HepG2 (cell line): ENCODE measurements at regions not wholly inside any gene's neighbourhood (a gene's known extent, or its start where the extent isn't known, plus 50 kb on each side); places are given as distances from the start of the nearest gene placed in this dataset.

Source experiments
- ATAC-seq: fragments of 200-7000 bp; cut with Tn5 transposase; 3 replicates; pipeline ENCODE4 v1.9.1; 2020; ENCODE audit warnings: mild to moderate bottlenecking, moderate library complexity
- BruUV-seq: library from RNA; stranded (reverse); fragments of 400-500 nt; replicated peaks from 2 replicates; lab custom pipeline; 2021; lab: Mats Ljungman, UMichigan
- CTCF ChIA-PET: fragments of 300-600 bp; formaldehyde crosslinking; extraction: SDS; loops from one replicate; lab custom pipeline; 2021; ENCODE audit warnings: low total read pairs, inconsistent platforms, low intra/inter-chr PET ratio; lab: Yijun Ruan, JAX
- POLR2A ChIA-PET: fragments of 350-600 bp; sonication (Branson Sonifier 250); formaldehyde crosslinking; loops from one replicate; lab custom pipeline; 2020; ENCODE audit warnings: antibody characterized with exemption, inconsistent platforms; lab: Yijun Ruan, JAX
- DNase-seq: peaks from one replicate; pipeline ENCODE4 v3.0.0-alpha.2; 2015; ENCODE audit warnings: low spot score
- FAIRE-seq: peaks from 3 replicates; lab custom pipeline; 2011; peaks lifted over from hg19 to GRCh38; lab: Jason Lieb, UNC
- H2AFZ ChIP-seq: one replicate; pipeline ENCODE4 v1.6.1; 2011; ENCODE audit warnings: low read length, inconsistent platforms
- H3K27ac ChIP-seq: fragments of 300-600 bp; 3 replicates; pipeline ENCODE4 v1.8.0; 2011; ENCODE audit warnings: mixed run types, mild to moderate bottlenecking, mixed read lengths, low read length, inconsistent platforms; ENCODE audit not compliant: insufficient read depth; ENCODE audit errors: extremely low read length
- H3K27me3 ChIP-seq, 2 experiments: fragments of 200-600 bp in 1 of 2; 2 replicates in 1 of 2; 3 replicates in 1 of 2; pipeline versions ENCODE4 v1.6.0 to v1.8.0; 2011; ENCODE audit warnings: low read length in 2 of 2, mild to moderate bottlenecking in 2 of 2, moderate library complexity in 2 of 2, inconsistent platforms in 1 of 2; ENCODE audit not compliant: insufficient read depth in 2 of 2, control insufficient read depth in 1 of 2
- H3K36me3 ChIP-seq, 2 experiments: fragments of 200-600 bp in 1 of 2; replicated peaks in 1 of 2; 2 replicates in 1 of 2; 3 replicates in 1 of 2; pipeline versions ENCODE4 v1.5.1 to v1.8.0; 2011; ENCODE audit warnings: low read length in 2 of 2, inconsistent platforms in 1 of 2; ENCODE audit not compliant: insufficient read depth in 2 of 2, control insufficient read depth in 1 of 2
- H3K4me1 ChIP-seq: 2 replicates; pipeline ENCODE4 v1.5.1; 2012; ENCODE audit warnings: low read length, inconsistent platforms; ENCODE audit not compliant: insufficient read depth
- H3K4me2 ChIP-seq: 2 replicates; pipeline ENCODE4 v1.6.0; 2011; ENCODE audit warnings: low read depth, low read length, inconsistent platforms
- H3K4me3 ChIP-seq, 3 experiments: fragments of 200-600 bp in 1 of 3; sonication (generic), shearing (Covaris generic) in 1 of 3; replicated peaks in 1 of 3; 2 replicates each; pipeline ENCODE4 v1.5.1; 2011 to 2016; ENCODE audit warnings: low read length in 3 of 3, inconsistent platforms in 2 of 3, low read depth in 2 of 3, mild to moderate bottlenecking in 2 of 3, control low read depth in 1 of 3, mixed read lengths in 1 of 3; ENCODE audit not compliant: insufficient read depth in 1 of 3
- H3K79me2 ChIP-seq: one replicate; pipeline ENCODE4 v1.6.1; 2011; ENCODE audit warnings: low read length, inconsistent platforms; ENCODE audit not compliant: insufficient read depth
- H3K9ac ChIP-seq: 2 replicates; pipeline ENCODE4 v1.6.0; 2011; ENCODE audit warnings: mild to moderate bottlenecking, low read depth, low read length, inconsistent platforms; ENCODE audit not compliant: insufficient read depth
- H3K9me3 ChIP-seq: 2 replicates; pipeline ENCODE4 v1.5.1; 2012; ENCODE audit warnings: mild to moderate bottlenecking, low read length
- H4K20me1 ChIP-seq: 2 replicates; pipeline ENCODE4 v1.6.0; 2011; ENCODE audit warnings: inconsistent platforms, mild to moderate bottlenecking, low read length, moderate library complexity; ENCODE audit not compliant: insufficient read depth
- ISL2 ChIP-seq: sonication (generic); formaldehyde crosslinking; IDR thresholded peaks from 2 replicates; pipeline ENCODE4 v1.5.0; 2020; ENCODE audit warnings: missing genetic modification reagents
- MIXL1 ChIP-seq: IDR thresholded peaks from 2 replicates; pipeline ENCODE4 v1.6.1; 2016
- SMC3 ChIP-seq: IDR thresholded peaks from 2 replicates; pipeline ENCODE4 v1.6.1; 2011; ENCODE audit warnings: low read length, improper control_type of control experiment
- WGBS: methylation state at CpG from one replicate; pipeline ENCODE4 v1.1.6; 2017; ENCODE audit warnings: low lambda C conversion rate; 5-methylcytosine and 5-hydroxymethylcytosine counted together
- in situ Hi-C: cut with HindIII; loops from 2 replicates; pipeline ENCODE4 v1.10.0; 2017; ENCODE audit warnings: low pct_unique_long_range_greater_than_20kb; ENCODE audit not compliant: extremely low pct_ligation_motif_present
- intact Hi-C: fragments of 100-400 bp; cut with micrococcal nuclease; formaldehyde crosslinking; loops from one replicate; pipeline ENCODE4 v1.10.0; 2022; ENCODE audit not compliant: unreplicated experiment
- TF ChIP-seq, protein P1 (sequence below): sonication (generic); formaldehyde crosslinking; IDR thresholded peaks from 2 replicates; pipeline ENCODE4 v1.5.0; 2020; ENCODE audit warnings: mild to moderate bottlenecking, missing genetic modification reagents, borderline replicate concordance
- TF ChIP-seq, protein P2 (sequence below): sonication (generic); formaldehyde crosslinking; IDR thresholded peaks from 2 replicates; pipeline ENCODE4 v1.5.0; 2020; ENCODE audit warnings: missing genetic modification reagents, mild to moderate bottlenecking, borderline replicate concordance

DNA sequence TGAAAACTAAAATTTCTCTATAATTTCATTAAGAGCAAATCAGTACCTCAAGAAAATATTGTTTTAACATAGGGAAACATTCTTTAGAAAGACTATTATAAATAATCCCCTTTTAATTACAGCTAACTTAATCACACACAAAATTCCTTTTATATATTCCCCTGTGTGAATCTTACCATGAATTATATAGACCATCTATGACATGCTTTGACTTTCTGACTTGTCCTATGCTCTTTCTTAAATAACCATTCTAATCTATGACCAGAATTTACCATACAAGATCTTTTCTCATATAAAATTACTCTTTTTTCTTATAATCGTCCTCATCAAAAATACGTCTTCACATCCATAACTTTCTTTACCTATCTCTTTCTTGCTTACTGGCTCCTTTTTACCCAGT is 824.2 kb upstream of the FAM98A start:
- H3K36me3 ChIP-seq = no peaks in the 10 kb centered on the region
- intact Hi-C loops (no loop called here), in situ Hi-C loops (no loop called here)
- H3K4me1 ChIP-seq = no peaks in the 10 kb centered on the region
- CTCF ChIA-PET = no interaction called here
- H3K4me3 ChIP-seq = no peak overlapping the region
- WGBS = 15% methylated on average over 2 of the region's 2 CpGs
- no peak for FAIRE-seq
- H3K9ac ChIP-seq = no peak overlapping the region
- no peak for DNase-seq
- no TSS peak for BruUV-seq
- no peak for TF ChIP-seq ISL2
- H3K27me3 ChIP-seq = no peaks in the 10 kb centered on the region
- H4K20me1 ChIP-seq = no peaks in the 10 kb centered on the region
- H3K79me2 ChIP-seq = no peaks in the 10 kb centered on the region
- no peak overlapping the region for H2AFZ ChIP-seq
- ATAC-seq = no peak
- no peak overlapping the region for H3K4me2 ChIP-seq
- H3K27ac ChIP-seq = no peak overlapping the region
- POLR2A ChIA-PET = no interaction called here
- peaks cover 93% of the 10 kb centered on the region for H3K9me3 ChIP-seq

DNA sequence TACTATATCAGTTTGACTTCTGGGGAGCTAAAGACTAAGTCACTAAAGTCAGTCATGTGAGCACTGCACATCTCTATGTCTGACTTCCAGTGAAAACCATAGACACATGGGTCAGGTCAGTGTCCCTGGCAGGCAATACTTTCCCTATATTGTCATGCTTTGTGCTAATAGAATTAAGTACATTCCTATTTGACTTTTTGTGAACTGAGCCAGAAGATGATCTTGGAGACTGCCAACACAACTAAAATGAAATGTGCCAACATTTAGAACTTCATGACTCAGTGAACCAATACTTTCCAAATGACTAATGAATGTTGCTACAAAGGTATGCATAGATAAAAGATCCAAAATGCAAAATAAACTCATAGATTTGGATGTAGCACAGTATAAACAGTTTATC is 820.8 kb upstream of the FAM98A start:
- Histone ChIP-seq H3K9me3 (peaks cover 78% of the 10 kb centered on the region), H2AFZ (no peak overlapping the region), H3K9ac (no peak overlapping the region)
- BruUV-seq = no TSS peak
- CTCF ChIA-PET = no interaction called here
- FAIRE-seq = no peak
- TF ChIP-seq, protein P1, sequence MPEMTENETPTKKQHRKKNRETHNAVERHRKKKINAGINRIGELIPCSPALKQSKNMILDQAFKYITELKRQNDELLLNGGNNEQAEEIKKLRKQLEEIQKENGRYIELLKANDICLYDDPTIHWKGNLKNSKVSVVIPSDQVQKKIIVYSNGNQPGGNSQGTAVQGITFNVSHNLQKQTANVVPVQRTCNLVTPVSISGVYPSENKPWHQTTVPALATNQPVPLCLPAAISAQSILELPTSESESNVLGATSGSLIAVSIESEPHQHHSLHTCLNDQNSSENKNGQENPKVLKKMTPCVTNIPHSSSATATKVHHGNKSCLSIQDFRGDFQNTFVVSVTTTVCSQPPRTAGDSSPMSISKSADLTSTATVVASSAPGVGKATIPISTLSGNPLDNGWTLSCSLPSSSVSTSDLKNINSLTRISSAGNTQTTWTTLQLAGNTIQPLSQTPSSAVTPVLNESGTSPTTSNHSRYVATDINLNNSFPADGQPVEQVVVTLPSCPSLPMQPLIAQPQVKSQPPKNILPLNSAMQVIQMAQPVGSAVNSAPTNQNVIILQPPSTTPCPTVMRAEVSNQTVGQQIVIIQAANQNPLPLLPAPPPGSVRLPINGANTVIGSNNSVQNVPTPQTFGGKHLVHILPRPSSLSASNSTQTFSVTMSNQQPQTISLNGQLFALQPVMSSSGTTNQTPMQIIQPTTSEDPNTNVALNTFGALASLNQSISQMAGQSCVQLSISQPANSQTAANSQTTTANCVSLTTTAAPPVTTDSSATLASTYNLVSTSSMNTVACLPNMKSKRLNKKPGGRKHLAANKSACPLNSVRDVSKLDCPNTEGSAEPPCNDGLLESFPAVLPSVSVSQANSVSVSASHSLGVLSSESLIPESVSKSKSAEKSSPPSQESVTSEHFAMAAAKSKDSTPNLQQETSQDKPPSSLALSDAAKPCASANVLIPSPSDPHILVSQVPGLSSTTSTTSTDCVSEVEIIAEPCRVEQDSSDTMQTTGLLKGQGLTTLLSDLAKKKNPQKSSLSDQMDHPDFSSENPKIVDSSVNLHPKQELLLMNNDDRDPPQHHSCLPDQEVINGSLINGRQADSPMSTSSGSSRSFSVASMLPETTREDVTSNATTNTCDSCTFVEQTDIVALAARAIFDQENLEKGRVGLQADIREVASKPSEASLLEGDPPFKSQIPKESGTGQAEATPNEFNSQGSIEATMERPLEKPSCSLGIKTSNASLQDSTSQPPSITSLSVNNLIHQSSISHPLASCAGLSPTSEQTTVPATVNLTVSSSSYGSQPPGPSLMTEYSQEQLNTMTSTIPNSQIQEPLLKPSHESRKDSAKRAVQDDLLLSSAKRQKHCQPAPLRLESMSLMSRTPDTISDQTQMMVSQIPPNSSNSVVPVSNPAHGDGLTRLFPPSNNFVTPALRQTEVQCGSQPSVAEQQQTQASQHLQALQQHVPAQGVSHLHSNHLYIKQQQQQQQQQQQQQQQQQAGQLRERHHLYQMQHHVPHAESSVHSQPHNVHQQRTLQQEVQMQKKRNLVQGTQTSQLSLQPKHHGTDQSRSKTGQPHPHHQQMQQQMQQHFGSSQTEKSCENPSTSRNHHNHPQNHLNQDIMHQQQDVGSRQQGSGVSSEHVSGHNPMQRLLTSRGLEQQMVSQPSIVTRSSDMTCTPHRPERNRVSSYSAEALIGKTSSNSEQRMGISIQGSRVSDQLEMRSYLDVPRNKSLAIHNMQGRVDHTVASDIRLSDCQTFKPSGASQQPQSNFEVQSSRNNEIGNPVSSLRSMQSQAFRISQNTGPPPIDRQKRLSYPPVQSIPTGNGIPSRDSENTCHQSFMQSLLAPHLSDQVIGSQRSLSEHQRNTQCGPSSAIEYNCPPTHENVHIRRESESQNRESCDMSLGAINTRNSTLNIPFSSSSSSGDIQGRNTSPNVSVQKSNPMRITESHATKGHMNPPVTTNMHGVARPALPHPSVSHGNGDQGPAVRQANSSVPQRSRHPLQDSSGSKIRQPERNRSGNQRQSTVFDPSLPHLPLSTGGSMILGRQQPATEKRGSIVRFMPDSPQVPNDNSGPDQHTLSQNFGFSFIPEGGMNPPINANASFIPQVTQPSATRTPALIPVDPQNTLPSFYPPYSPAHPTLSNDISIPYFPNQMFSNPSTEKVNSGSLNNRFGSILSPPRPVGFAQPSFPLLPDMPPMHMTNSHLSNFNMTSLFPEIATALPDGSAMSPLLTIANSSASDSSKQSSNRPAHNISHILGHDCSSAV (CRISPR knock-in tag) = no peak
- TF ChIP-seq MIXL1 (CRISPR knock-in tag) = no peak
- TF ChIP-seq SMC3 = no peak
- TF ChIP-seq, protein P2, sequence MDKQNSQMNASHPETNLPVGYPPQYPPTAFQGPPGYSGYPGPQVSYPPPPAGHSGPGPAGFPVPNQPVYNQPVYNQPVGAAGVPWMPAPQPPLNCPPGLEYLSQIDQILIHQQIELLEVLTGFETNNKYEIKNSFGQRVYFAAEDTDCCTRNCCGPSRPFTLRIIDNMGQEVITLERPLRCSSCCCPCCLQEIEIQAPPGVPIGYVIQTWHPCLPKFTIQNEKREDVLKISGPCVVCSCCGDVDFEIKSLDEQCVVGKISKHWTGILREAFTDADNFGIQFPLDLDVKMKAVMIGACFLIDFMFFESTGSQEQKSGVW (CRISPR knock-in tag) = no peak
- TF ChIP-seq, all 625 proteins: peak for 0
- Histone ChIP-seq H4K20me1 (no peaks in the 10 kb centered on the region), H3K4me2 (no peak overlapping the region), H3K27me3 (no peaks in the 10 kb centered on the region), H3K79me2 (no peaks in the 10 kb centered on the region), H3K27ac (no peak overlapping the region), H3K4me1 (no peaks in the 10 kb centered on the region), H3K36me3 (no peaks in the 10 kb centered on the region), H3K4me3 (no peak overlapping the region)
- POLR2A ChIA-PET = no interaction called here
- in situ Hi-C loops (no loop called here), intact Hi-C loops (no loop called here)
- ATAC-seq (no peak), DNase-seq (no peak)
